Activated T-cell treated with anti-CD3 and anti-CD28 coated beads, Interleukin-2, amount 50 U/mL, for 72 hours (primary cell): ENCODE measurements at regions not wholly inside any gene's neighbourhood (a gene's known extent, or its start where the extent isn't known, plus 50 kb on each side); places are given as distances from the start of the nearest gene placed in this dataset.
"Not testable (repeated sequence)": the region's sequence is repeated elsewhere in the genome, so short reads cannot be mapped to it uniquely, and the experiment has no call there.

Source experiments
- ATAC-seq, 2 donors: fragments of 150-1000 bp; cut with Tn5 transposase; replicated peaks in 1 of 2; 2 replicates each; pipeline ENCODE4 v1.10.0; 2021; ENCODE audit warnings: moderate library complexity in 2 of 2, mild to moderate bottlenecking in 1 of 2
- DNase-seq, 2 donors: peaks; one replicate each; pipeline ENCODE4 v3.0.0; 2021 to 2022; ENCODE audit warnings: mixed read lengths in 1 of 2
- H3K27ac Mint-ChIP-seq: one replicate; pipeline ENCODE4 v1.8.0; 2022; ENCODE audit warnings: mild to moderate bottlenecking, moderate library complexity, mixed read lengths
- H3K27me3 Mint-ChIP-seq: one replicate; pipeline ENCODE4 v1.8.0; 2022; ENCODE audit warnings: low read depth, mixed read lengths
- H3K36me3 Mint-ChIP-seq, 2 donors: one replicate each; pipeline ENCODE4 v1.8.0; 2022; ENCODE audit warnings: mixed read lengths in 2 of 2, mild to moderate bottlenecking in 1 of 2; ENCODE audit not compliant: insufficient read depth in 2 of 2
- H3K4me1 Mint-ChIP-seq: one replicate; pipeline ENCODE4 v1.8.0; 2022; ENCODE audit warnings: low read depth, mixed read lengths
- H3K4me3 Mint-ChIP-seq, 2 donors: one replicate each; pipeline ENCODE4 v1.8.0; 2022; ENCODE audit warnings: mild to moderate bottlenecking in 2 of 2, mixed read lengths in 2 of 2, moderate library complexity in 2 of 2
- H3K9me3 Mint-ChIP-seq, 2 donors: one replicate each; pipeline ENCODE4 v1.8.0; 2022; ENCODE audit warnings: mixed read lengths in 2 of 2

GRCh38 chr6:121880831-121881230, 445.4 kb downstream of the GJA1 start:
- Mint-ChIP-seq H3K36me3 (no peaks in the 10 kb centered on the region), H3K27ac (no peak overlapping the region), H3K9me3 (no peaks in the 10 kb centered on the region), H3K27me3 (no peaks in the 10 kb centered on the region), H3K4me1 (no peaks in the 10 kb centered on the region), H3K4me3 (no peak overlapping the region)
- ATAC-seq (no peak), DNase-seq (no peak)

- no peaks in the 10 kb centered on the region for H3K4me1 Mint-ChIP-seq
- no peaks in the 10 kb centered on the region for H3K9me3 Mint-ChIP-seq
- no peaks in the 10 kb centered on the region for H3K27me3 Mint-ChIP-seq
- no peaks in the 10 kb centered on the region for H3K36me3 Mint-ChIP-seq
- DNase-seq (no peak), ATAC-seq (no peak)
- no peak overlapping the region for H3K4me3 Mint-ChIP-seq
- H3K27ac Mint-ChIP-seq, result no peak overlapping the region
Measured at GRCh38 chr6:121881974-121882667, 446.7 kb downstream of the GJA1 start.

GRCh38 chr6:121884091-121884490, 448.6 kb downstream of the GJA1 start:
- ATAC-seq, result no peak

GRCh38 chr6:121884620-121885019, 449.2 kb downstream of the GJA1 start:
- Mint-ChIP-seq H3K4me3 (no peak overlapping the region), H3K27ac (no peak overlapping the region), H3K36me3 (no peaks in the 10 kb centered on the region), H3K4me1 (no peaks in the 10 kb centered on the region), H3K9me3 (no peaks in the 10 kb centered on the region), H3K27me3 (no peaks in the 10 kb centered on the region)
- DNase-seq (no peak), ATAC-seq (no peak)

More at GRCh38 chr6:121884091-121884490, 448.6 kb downstream of the GJA1 start:
- no peak overlapping the region for H3K27ac Mint-ChIP-seq
- no peak for DNase-seq
- H3K9me3 Mint-ChIP-seq, result no peaks in the 10 kb centered on the region
- H3K36me3 Mint-ChIP-seq, result no peaks in the 10 kb centered on the region
- H3K4me1 Mint-ChIP-seq, result no peaks in the 10 kb centered on the region
- no peak overlapping the region for H3K4me3 Mint-ChIP-seq
- H3K27me3 Mint-ChIP-seq, result no peaks in the 10 kb centered on the region

GRCh38 chr6:121885399-121886152, 450.1 kb downstream of the GJA1 start:
- Mint-ChIP-seq H3K4me3 (no peak overlapping the region), H3K27ac (no peak overlapping the region), H3K9me3 (no peaks in the 10 kb centered on the region), H3K4me1 (no peaks in the 10 kb centered on the region), H3K27me3 (no peaks in the 10 kb centered on the region), H3K36me3 (no peaks in the 10 kb centered on the region)
- ATAC-seq, result no peak
- DNase-seq, result no peak

GRCh38 chr6:121886223-121886830, 450.9 kb downstream of the GJA1 start:
- Mint-ChIP-seq H3K27me3 (no peaks in the 10 kb centered on the region), H3K27ac (peak overlapping the region; percentile 70), H3K9me3 (no peaks in the 10 kb centered on the region), H3K4me1 (no peaks in the 10 kb centered on the region), H3K36me3 (no peaks in the 10 kb centered on the region), H3K4me3 (no peak overlapping the region)
- DNase-seq (no peak), ATAC-seq (no peak)

GRCh38 chr6:121887724-121888123, 452.3 kb downstream of the GJA1 start:
- H3K36me3 Mint-ChIP-seq, result no peaks in the 10 kb centered on the region
- H3K27ac Mint-ChIP-seq, result no peak overlapping the region
- DNase-seq (no peak), ATAC-seq (no peak)
- no peaks in the 10 kb centered on the region for H3K27me3 Mint-ChIP-seq
- H3K4me1 Mint-ChIP-seq, result no peaks in the 10 kb centered on the region
- no peaks in the 10 kb centered on the region for H3K9me3 Mint-ChIP-seq
- no peak overlapping the region for H3K4me3 Mint-ChIP-seq

GRCh38 chr6:121890307-121890910, 455.0 kb downstream of the GJA1 start:
- DNase-seq, result no peak
- Mint-ChIP-seq H3K9me3 (no peaks in the 10 kb centered on the region), H3K27me3 (no peaks in the 10 kb centered on the region), H3K27ac (no peak overlapping the region), H3K4me3 (no peak overlapping the region), H3K36me3 (no peaks in the 10 kb centered on the region), H3K4me1 (no peaks in the 10 kb centered on the region)
- ATAC-seq, result no peak

GRCh38 chr6:121895731-121896130, 460.3 kb downstream of the GJA1 start:
- not testable (repeated sequence) for H3K36me3 Mint-ChIP-seq, H3K27me3 Mint-ChIP-seq, H3K27ac Mint-ChIP-seq, H3K4me3 Mint-ChIP-seq, H3K9me3 Mint-ChIP-seq, ATAC-seq, DNase-seq, H3K4me1 Mint-ChIP-seq

- no peaks in the 10 kb centered on the region for H3K27me3 Mint-ChIP-seq
- no peaks in the 10 kb centered on the region for H3K4me1 Mint-ChIP-seq
- H3K9me3 Mint-ChIP-seq, result no peaks in the 10 kb centered on the region
- H3K27ac Mint-ChIP-seq, result no peak overlapping the region
- ATAC-seq, result no peak
- no peak overlapping the region for H3K4me3 Mint-ChIP-seq
- no peaks in the 10 kb centered on the region for H3K36me3 Mint-ChIP-seq
- no peak for DNase-seq
Measured at GRCh38 chr6:121896363-121896762, 460.9 kb downstream of the GJA1 start.

- ATAC-seq (no peak), DNase-seq (no peak)
- Mint-ChIP-seq H3K27ac (no peak overlapping the region), H3K4me1 (no peaks in the 10 kb centered on the region), H3K9me3 (no peaks in the 10 kb centered on the region), H3K27me3 (no peaks in the 10 kb centered on the region), H3K4me3 (no peak overlapping the region), H3K36me3 (no peaks in the 10 kb centered on the region)
Measured at GRCh38 chr6:121896771-121897170, 461.3 kb downstream of the GJA1 start.

GRCh38 chr6:121897337-121897760, 461.9 kb downstream of the GJA1 start:
- Mint-ChIP-seq H3K4me3 (no peak overlapping the region), H3K36me3 (no peaks in the 10 kb centered on the region), H3K27ac (no peak overlapping the region), H3K4me1 (no peaks in the 10 kb centered on the region), H3K27me3 (no peaks in the 10 kb centered on the region), H3K9me3 (no peaks in the 10 kb centered on the region)
- no peak for DNase-seq
- no peak for ATAC-seq

GRCh38 chr6:121901432-121901831, 466.0 kb downstream of the GJA1 start:
- DNase-seq (no peak), ATAC-seq (no peak)
- Mint-ChIP-seq H3K9me3 (peaks cover 0 to under 1% of the 10 kb centered on the region in 2 donors), H3K36me3 (no peaks in the 10 kb centered on the region), H3K27me3 (no peaks in the 10 kb centered on the region), H3K4me3 (no peak overlapping the region), H3K4me1 (no peaks in the 10 kb centered on the region), H3K27ac (no peak overlapping the region)
